GM18873 (cell line): ENCODE measurements at regions not wholly inside any gene's neighbourhood (a gene's known extent, or its start where the extent isn't known, plus 50 kb on each side); places are given as distances from the start of the nearest gene placed in this dataset.

Source experiments
- ATAC-seq: cut with Tn5 transposase; IDR thresholded peaks from one replicate; pipeline ENCODE4 v1.9.1; 2021; ENCODE audit warnings: mild to moderate bottlenecking, moderate library complexity, moderate number of reproducible peaks; ENCODE audit not compliant: unreplicated experiment, low FRiP score

- ATAC-seq: no peak
Measured at GRCh38 chr11:104830508-104830907, 67.8 kb downstream of the CASP12 start.

GRCh38 chr11:104830080-104830479 is 68.2 kb downstream of the CASP12 start:
- ATAC-seq: no peak

GRCh38 chr11:104826772-104827171 is 71.5 kb downstream of the CASP12 start:
- no peak for ATAC-seq

- ATAC-seq: no peak
Measured at GRCh38 chr11:104823657-104824056, 74.6 kb downstream of the CASP12 start.

GRCh38 chr11:104820431-104820830 is 77.8 kb downstream of the CASP12 start:
- no peak for ATAC-seq

- no peak for ATAC-seq
Measured at GRCh38 chr11:104819603-104820002, 78.7 kb downstream of the CASP12 start.

GRCh38 chr11:104819107-104819506 is 79.2 kb downstream of the CASP12 start:
- ATAC-seq: no peak

- ATAC-seq: no peak
Measured at GRCh38 chr11:104817973-104818372, 80.3 kb downstream of the CASP12 start.

- ATAC-seq: no peak
Measured at GRCh38 chr11:104813532-104813931, 84.7 kb downstream of the CASP12 start.

GRCh38 chr11:104812103-104812788 is 86.0 kb downstream of the CASP12 start:
- ATAC-seq: no peak

GRCh38 chr11:104803776-104804175 is 94.5 kb downstream of the CASP12 start:
- ATAC-seq: no peak

GRCh38 chr11:104799251-104799650 is 99.0 kb downstream of the CASP12 start:
- peak; percentile 87 for ATAC-seq

GRCh38 chr11:104798789-104799188 is 99.5 kb downstream of the CASP12 start:
- ATAC-seq: no peak

GRCh38 chr11:104796301-104796700 is 102.0 kb downstream of the CASP12 start:
- ATAC-seq: no peak

GRCh38 chr11:104795501-104796213 is 102.6 kb downstream of the CASP12 start:
- ATAC-seq: no peak

GRCh38 chr11:104792861-104793260 is 105.4 kb downstream of the CASP12 start:
- no peak for ATAC-seq

- ATAC-seq: no peak
Measured at GRCh38 chr11:104791896-104792295, 106.4 kb downstream of the CASP12 start.

- no peak for ATAC-seq
Measured at GRCh38 chr11:104784684-104785460, 113.4 kb downstream of the CASP12 start.

GRCh38 chr11:104783241-104783640 is 115.0 kb downstream of the CASP12 start:
- no peak for ATAC-seq

GRCh38 chr11:104782377-104782754 is 115.9 kb downstream of the CASP12 start:
- no peak for ATAC-seq

- no peak for ATAC-seq
Measured at GRCh38 chr11:104781719-104782376, 116.4 kb downstream of the CASP12 start.
